GM12891 (cell line): ENCODE measurements at regions not wholly inside any gene's neighbourhood (a gene's known extent, or its start where the extent isn't known, plus 50 kb on each side); places are given as distances from the start of the nearest gene placed in this dataset.

Experiments used
- POLR2A ChIP-seq: IDR thresholded peaks from 2 replicates; pipeline ENCODE4 v1.6.1; 2011; ENCODE audit warnings: low read depth, low read length, control low read depth
- POLR2AphosphoS5 ChIP-seq: IDR thresholded peaks from 2 replicates; pipeline ENCODE4 v1.6.1; 2011; ENCODE audit warnings: low read depth, low read length, control low read depth
- SPI1 ChIP-seq: IDR thresholded peaks from 2 replicates; pipeline ENCODE4 v1.6.1; 2011; ENCODE audit warnings: low read depth, low read length, control low read depth

GRCh38 chr3:109973733-109974132 is 636.4 kb upstream of the DPPA4 start:
- TF ChIP-seq POLR2A (no peak), POLR2AphosphoS5 (no peak), SPI1 (no peak)
